ENCODE measurements at regions not wholly inside any gene's neighbourhood (a gene's known extent, or its start where the extent isn't known, plus 50 kb on each side); places are given as distances from the start of the nearest gene placed in this dataset.
"Not testable (repeated sequence)": the region's sequence is repeated elsewhere in the genome, so short reads cannot be mapped to it uniquely, and the experiment has no call there.

GRCh38 chr5:91635950-91636734 is 253.0 kb upstream of the ARRDC3 start:
- no peak for DNase-seq (ENCODE audit: low read depth in 2 of 2)

GRCh38 chr5:91632871-91633270 is 249.8 kb upstream of the ARRDC3 start:
- no peak for DNase-seq (ENCODE audit: low read depth in 2 of 2)

GRCh38 chr5:91611746-91612145 is 228.6 kb upstream of the ARRDC3 start:
- no peak for DNase-seq (ENCODE audit: low read depth in 2 of 2)

GRCh38 chr5:91607675-91608074 is 224.6 kb upstream of the ARRDC3 start:
- no peak for DNase-seq (ENCODE audit: low read depth in 2 of 2)

- no peak for DNase-seq (ENCODE audit: low read depth in 2 of 2)
These were observed 216.7 kb upstream of the ARRDC3 start for GRCh38 chr5:91599863-91600262.

GRCh38 chr5:91598216-91598615 is 215.1 kb upstream of the ARRDC3 start:
- no peak for DNase-seq (ENCODE audit: low read depth in 2 of 2)

GRCh38 chr5:91595424-91595823 is 212.3 kb upstream of the ARRDC3 start:
- no peak for DNase-seq (ENCODE audit: low read depth in 2 of 2)

- no peak for DNase-seq (ENCODE audit: low read depth in 2 of 2)
These were observed 208.0 kb upstream of the ARRDC3 start for GRCh38 chr5:91591076-91591475.

GRCh38 chr5:91586232-91586631 is 203.1 kb upstream of the ARRDC3 start:
- no peak for DNase-seq (ENCODE audit: low read depth in 2 of 2)

GRCh38 chr5:91584352-91584751 is 201.2 kb upstream of the ARRDC3 start:
- no peak for DNase-seq (ENCODE audit: low read depth in 2 of 2)

GRCh38 chr5:91566012-91566411 is 182.9 kb upstream of the ARRDC3 start:
- not testable (repeated sequence) for DNase-seq (ENCODE audit: low read depth in 2 of 2)

- DNase-seq (ENCODE audit: low read depth in 2 of 2): no peak
These were observed 179.8 kb upstream of the ARRDC3 start for GRCh38 chr5:91562922-91563321.

GRCh38 chr5:91541696-91542095 is 158.6 kb upstream of the ARRDC3 start:
- DNase-seq (ENCODE audit: low read depth in 2 of 2): peak in 1 of 2 experiments; percentile 1

GRCh38 chr5:91538179-91538578 is 155.1 kb upstream of the ARRDC3 start:
- DNase-seq (ENCODE audit: low read depth in 2 of 2): no peak

GRCh38 chr5:91535499-91535898 is 152.4 kb upstream of the ARRDC3 start:
- DNase-seq (ENCODE audit: low read depth in 2 of 2): no peak

- no peak for DNase-seq (ENCODE audit: low read depth in 2 of 2)
These were observed 151.2 kb upstream of the ARRDC3 start for GRCh38 chr5:91534332-91534731.

- DNase-seq (ENCODE audit: low read depth in 2 of 2): no peak
These were observed 149.7 kb upstream of the ARRDC3 start for GRCh38 chr5:91532779-91533178.

GRCh38 chr5:91532281-91532680 is 149.2 kb upstream of the ARRDC3 start:
- DNase-seq (ENCODE audit: low read depth in 2 of 2): no peak

- DNase-seq (ENCODE audit: low read depth in 2 of 2): no peak
These were observed 145.7 kb upstream of the ARRDC3 start for GRCh38 chr5:91528831-91529230.

- no peak for DNase-seq (ENCODE audit: low read depth in 2 of 2)
These were observed 138.7 kb upstream of the ARRDC3 start for GRCh38 chr5:91521785-91522184.

- DNase-seq (ENCODE audit: low read depth in 2 of 2): no peak
These were observed 138.2 kb upstream of the ARRDC3 start for GRCh38 chr5:91521334-91521733.

- DNase-seq (ENCODE audit: low read depth in 2 of 2): no peak
These were observed 131.3 kb upstream of the ARRDC3 start for GRCh38 chr5:91514400-91514799.

GRCh38 chr5:91503321-91503720 is 120.2 kb upstream of the ARRDC3 start:
- DNase-seq (ENCODE audit: low read depth in 2 of 2): no peak

- no peak for DNase-seq (ENCODE audit: low read depth in 2 of 2)
These were observed 117.6 kb upstream of the ARRDC3 start for GRCh38 chr5:91500758-91501157.
